ENCODE measurements at regions not wholly inside any gene's neighbourhood (a gene's known extent, or its start where the extent isn't known, plus 50 kb on each side); places are given as distances from the start of the nearest gene placed in this dataset.

- TF ChIP-seq POLR2A (IDR thresholded peaks at IDR 0.05) (no peak), CTCF (IDR thresholded peaks at IDR 0.05 in 8 of 11, conservative IDR thresholded peaks at IDR 0.05 in 3 of 11) (no peak)
Measured at GRCh38 chr1:184890539-184890973, 83.8 kb downstream of the NIBAN1 start.

Measured in spleen (tissue), 7 donors.